Calu3 (cell line): ENCODE measurements at regions not wholly inside any gene's neighbourhood (a gene's known extent, or its start where the extent isn't known, plus 50 kb on each side); places are given as distances from the start of the nearest gene placed in this dataset.
"Not testable (repeated sequence)": the region's sequence is repeated elsewhere in the genome, so short reads cannot be mapped to it uniquely, and the experiment has no call there.

Source experiments
- BruUV-seq: library from RNA; stranded (reverse); fragments of 400-500 nt; replicated peaks from 2 replicates; lab custom pipeline; 2021; lab: Mats Ljungman, UMichigan
- CTCF ChIA-PET: fragments of 300-600 bp; sonication (Branson Sonifier 250); formaldehyde crosslinking; loops from one replicate; lab custom pipeline; 2022; ENCODE audit warnings: antibody characterized with exemption; lab: Charles Lee
- DNase-seq: peaks from one replicate; pipeline ENCODE4 v3.0.0; 2022
- H3K27ac Mint-ChIP-seq: one replicate; pipeline ENCODE4 v1.8.0; 2022; ENCODE audit warnings: mixed read lengths; ENCODE audit not compliant: unreplicated experiment
- H3K27me3 Mint-ChIP-seq: one replicate; pipeline ENCODE4 v1.8.0; 2022; ENCODE audit warnings: mixed read lengths; ENCODE audit not compliant: unreplicated experiment
- H3K36me3 Mint-ChIP-seq: one replicate; pipeline ENCODE4 v1.8.0; 2022; ENCODE audit warnings: mild to moderate bottlenecking, moderate library complexity, mixed read lengths; ENCODE audit not compliant: insufficient read depth, unreplicated experiment
- H3K4me1 Mint-ChIP-seq: one replicate; pipeline ENCODE4 v1.8.0; 2022; ENCODE audit warnings: mild to moderate bottlenecking, low read depth, mixed read lengths; ENCODE audit not compliant: unreplicated experiment
- H3K4me3 Mint-ChIP-seq: one replicate; pipeline ENCODE4 v1.8.0; 2022; ENCODE audit warnings: mild to moderate bottlenecking, low read depth, moderate library complexity, mixed read lengths; ENCODE audit not compliant: unreplicated experiment
- H3K9me3 Mint-ChIP-seq: one replicate; pipeline ENCODE4 v1.8.0; 2022; ENCODE audit warnings: low read depth, mixed read lengths; ENCODE audit not compliant: unreplicated experiment
- intact Hi-C: fragments of 100-400 bp; cut with micrococcal nuclease; formaldehyde crosslinking; loops from one replicate; pipeline ENCODE4 v1.10.0; 2022; ENCODE audit not compliant: unreplicated experiment
- TF ChIP-seq, protein P1 (sequence below): fragments of 200-600 bp; IDR thresholded peaks from one replicate; pipeline ENCODE4 v1.8.0; 2022; ENCODE audit warnings: antibody characterized with exemption; ENCODE audit not compliant: unreplicated experiment

DNA sequence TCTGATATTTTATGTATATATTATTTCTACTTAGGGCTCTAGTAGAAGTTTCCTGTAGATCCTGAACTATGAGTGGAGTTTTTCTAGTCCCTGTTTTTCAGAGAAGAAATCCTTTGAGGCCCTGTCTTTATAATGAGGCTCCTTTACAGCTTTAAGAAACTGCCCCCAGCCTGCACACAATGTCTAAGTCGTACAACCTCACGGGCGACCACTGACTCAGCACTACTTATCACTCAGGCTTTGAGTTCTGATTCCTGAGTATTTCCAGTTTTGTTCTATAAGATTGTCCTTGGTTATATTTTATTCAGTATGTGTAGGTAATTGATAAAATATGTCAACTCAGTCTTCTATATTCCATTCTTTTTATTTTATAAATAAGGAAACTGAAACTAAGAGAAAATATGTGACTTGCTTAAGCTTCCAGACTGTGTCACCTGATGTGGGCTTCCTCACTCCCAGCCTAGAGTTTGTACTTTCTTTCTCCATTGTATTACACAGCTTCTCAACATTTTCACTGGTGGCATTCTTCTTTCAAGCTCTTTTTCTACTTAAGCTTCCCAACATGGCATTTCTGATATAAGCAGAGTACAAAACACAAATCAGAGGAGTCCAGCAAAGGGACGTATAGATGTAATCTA, 167.0 kb downstream of the TBX18 start:
- H3K4me1 Mint-ChIP-seq = no peaks in the 10 kb centered on the region
- no TSS peak for BruUV-seq
- H3K4me3 Mint-ChIP-seq = peak overlapping the region; percentile 31
- CTCF ChIA-PET = interaction anchor here (1.7 kb wide), 1 partner anchor 170 kb away, joined by 3 read pairs; no protein-coding TSS in a partner anchor
- H3K27ac Mint-ChIP-seq = no peak overlapping the region
- intact Hi-C loops = no loop called here
- H3K36me3 Mint-ChIP-seq = no peaks in the 10 kb centered on the region
- peaks cover 2% of the 10 kb centered on the region for H3K9me3 Mint-ChIP-seq
- no peaks in the 10 kb centered on the region for H3K27me3 Mint-ChIP-seq
- TF ChIP-seq, protein P1, sequence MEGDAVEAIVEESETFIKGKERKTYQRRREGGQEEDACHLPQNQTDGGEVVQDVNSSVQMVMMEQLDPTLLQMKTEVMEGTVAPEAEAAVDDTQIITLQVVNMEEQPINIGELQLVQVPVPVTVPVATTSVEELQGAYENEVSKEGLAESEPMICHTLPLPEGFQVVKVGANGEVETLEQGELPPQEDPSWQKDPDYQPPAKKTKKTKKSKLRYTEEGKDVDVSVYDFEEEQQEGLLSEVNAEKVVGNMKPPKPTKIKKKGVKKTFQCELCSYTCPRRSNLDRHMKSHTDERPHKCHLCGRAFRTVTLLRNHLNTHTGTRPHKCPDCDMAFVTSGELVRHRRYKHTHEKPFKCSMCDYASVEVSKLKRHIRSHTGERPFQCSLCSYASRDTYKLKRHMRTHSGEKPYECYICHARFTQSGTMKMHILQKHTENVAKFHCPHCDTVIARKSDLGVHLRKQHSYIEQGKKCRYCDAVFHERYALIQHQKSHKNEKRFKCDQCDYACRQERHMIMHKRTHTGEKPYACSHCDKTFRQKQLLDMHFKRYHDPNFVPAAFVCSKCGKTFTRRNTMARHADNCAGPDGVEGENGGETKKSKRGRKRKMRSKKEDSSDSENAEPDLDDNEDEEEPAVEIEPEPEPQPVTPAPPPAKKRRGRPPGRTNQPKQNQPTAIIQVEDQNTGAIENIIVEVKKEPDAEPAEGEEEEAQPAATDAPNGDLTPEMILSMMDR = no peak
- peak; percentile 17 for DNase-seq

- no TSS peak for BruUV-seq
- DNase-seq = no peak
- TF ChIP-seq, protein P1 = no peak
These were observed 167.9 kb downstream of the TBX18 start for GRCh38 chr6:84596488-84596887.

GRCh38 chr6:84588697-84589080, 175.7 kb downstream of the TBX18 start:
- Mint-ChIP-seq H3K9me3 (no peaks in the 10 kb centered on the region), H3K4me1 (peaks cover 11% of the 10 kb centered on the region), H3K27me3 (no peaks in the 10 kb centered on the region), H3K36me3 (no peaks in the 10 kb centered on the region), H3K27ac (no peak overlapping the region), H3K4me3 (no peak overlapping the region)
- DNase-seq = no peak
- intact Hi-C loops = no loop called here
- no TSS peak for BruUV-seq
- TF ChIP-seq, protein P1 = no peak
- CTCF ChIA-PET = no interaction called here

More at GRCh38 chr6:84596488-84596887, 167.9 kb downstream of the TBX18 start:
- Mint-ChIP-seq H3K36me3 (no peaks in the 10 kb centered on the region), H3K9me3 (no peaks in the 10 kb centered on the region), H3K27me3 (no peaks in the 10 kb centered on the region), H3K27ac (peak overlapping the region; percentile 47), H3K4me1 (no peaks in the 10 kb centered on the region), H3K4me3 (no peak overlapping the region)
- CTCF ChIA-PET = no interaction called here
- intact Hi-C loops = no loop called here

DNA sequence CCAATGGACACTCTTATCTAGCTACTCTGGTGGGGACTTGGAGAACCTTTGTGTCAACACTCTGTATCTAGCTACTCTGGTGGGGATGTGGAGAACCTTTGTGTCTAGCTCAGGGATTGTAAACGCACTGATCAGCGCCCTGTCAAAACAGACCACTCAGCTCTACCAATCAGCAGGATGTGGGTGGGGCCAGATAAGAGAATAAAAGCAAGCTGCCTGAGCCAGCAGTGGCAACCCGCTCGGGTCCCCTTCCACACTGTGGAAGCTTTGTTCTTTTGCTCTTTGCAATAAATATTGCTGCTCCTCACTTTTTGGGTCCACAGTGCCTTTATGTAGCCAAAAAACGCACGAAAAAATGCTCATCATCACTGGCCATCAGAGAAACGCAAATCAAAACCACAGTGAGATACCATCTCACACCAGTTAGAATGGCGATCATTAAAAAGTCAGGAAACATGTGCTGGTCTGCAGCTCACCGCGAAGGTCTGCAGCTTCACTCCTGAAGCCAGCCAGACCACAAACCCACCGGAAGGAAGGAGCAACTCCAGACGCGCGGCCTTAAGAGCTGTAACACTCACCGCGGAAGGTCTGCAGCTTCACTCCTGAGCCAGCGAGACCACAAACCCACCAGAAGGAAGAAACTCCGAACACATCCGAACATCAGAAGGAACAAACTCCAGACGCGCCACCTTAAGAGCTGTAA, 176.3 kb downstream of the TBX18 start:
- BruUV-seq, CTCF ChIA-PET, H3K4me3 Mint-ChIP-seq, H3K27ac Mint-ChIP-seq, H3K9me3 Mint-ChIP-seq, H3K36me3 Mint-ChIP-seq, DNase-seq, H3K27me3 Mint-ChIP-seq, intact Hi-C loops: not testable (repeated sequence)
- H3K4me1 Mint-ChIP-seq = peaks cover 12% of the 10 kb centered on the region

- CTCF ChIA-PET, BruUV-seq, DNase-seq, H3K4me3 Mint-ChIP-seq, H3K27ac Mint-ChIP-seq, H3K36me3 Mint-ChIP-seq, H3K27me3 Mint-ChIP-seq, H3K9me3 Mint-ChIP-seq, intact Hi-C loops: not testable (repeated sequence)
- peaks cover 12% of the 10 kb centered on the region for H3K4me1 Mint-ChIP-seq
These were observed 177.0 kb downstream of the TBX18 start for GRCh38 chr6:84587202-84587940.
